Immature natural killer cell (primary cell): ENCODE measurements at regions not wholly inside any gene's neighbourhood (a gene's known extent, or its start where the extent isn't known, plus 50 kb on each side); places are given as distances from the start of the nearest gene placed in this dataset.

Experiments
- DNase-seq, 3 donors: peaks; one replicate each; pipeline ENCODE4 v3.0.0; 2022; ENCODE audit warnings: mixed read lengths in 1 of 3
- H3K27ac Mint-ChIP-seq, 6 donors: one replicate each; pipeline ENCODE4 v1.8.0; 2020; ENCODE audit warnings: mixed read lengths in 6 of 6, mild to moderate bottlenecking in 5 of 6, inconsistent platforms in 4 of 6, moderate library complexity in 3 of 6
- H3K27me3 Mint-ChIP-seq, 3 donors: one replicate each; pipeline ENCODE4 v1.8.0; 2020 to 2021; ENCODE audit warnings: low read depth in 3 of 3, mild to moderate bottlenecking in 3 of 3, mixed read lengths in 3 of 3, moderate library complexity in 3 of 3, inconsistent platforms in 1 of 3
- H3K36me3 Mint-ChIP-seq, 3 donors: one replicate each; pipeline ENCODE4 v1.8.0; 2020; ENCODE audit warnings: mixed read lengths in 3 of 3, inconsistent platforms in 2 of 3, mild to moderate bottlenecking in 2 of 3
- H3K4me1 Mint-ChIP-seq, 2 donors: one replicate each; pipeline ENCODE4 v1.8.0; 2020; ENCODE audit warnings: inconsistent platforms in 2 of 2, mild to moderate bottlenecking in 2 of 2, mixed read lengths in 2 of 2, moderate library complexity in 1 of 2
- H3K4me3 Mint-ChIP-seq, 5 donors: one replicate each; pipeline ENCODE4 v1.8.0; 2020; ENCODE audit warnings: mild to moderate bottlenecking in 5 of 5, mixed read lengths in 5 of 5, inconsistent platforms in 3 of 5, moderate library complexity in 3 of 5
- H3K9me3 Mint-ChIP-seq, 6 donors: one replicate each; pipeline ENCODE4 v1.8.0; 2020; ENCODE audit warnings: mild to moderate bottlenecking in 6 of 6, mixed read lengths in 6 of 6, inconsistent platforms in 4 of 6, moderate library complexity in 3 of 6

DNA sequence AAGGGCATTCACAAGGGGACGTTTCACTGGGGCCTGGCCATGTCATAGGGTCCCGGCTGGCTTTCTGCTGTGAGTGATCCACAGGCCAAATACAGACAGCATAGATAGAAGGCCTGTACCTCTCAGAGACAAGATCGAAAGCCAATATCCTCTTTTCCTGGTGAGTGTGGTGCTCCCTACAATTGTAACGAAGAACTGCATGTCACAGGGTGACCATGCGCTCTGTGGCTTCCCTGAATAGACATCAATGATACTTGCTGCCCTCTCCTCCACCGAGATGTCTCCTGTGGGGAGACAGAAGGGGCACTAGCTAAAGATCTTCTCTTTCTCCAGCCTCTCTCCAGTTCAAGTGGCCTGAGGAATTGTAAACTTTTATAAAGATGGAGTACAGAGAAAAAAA is 226.1 kb upstream of the POU2AF2 start:
- no peak overlapping the region for H3K27ac Mint-ChIP-seq
- H3K9me3 Mint-ChIP-seq, result peaks cover 0 to 2% (median 0%) of the 10 kb centered on the region in 6 donors
- DNase-seq, result no peak
- H3K27me3 Mint-ChIP-seq, result peaks cover 0 to 4% (median 0%) of the 10 kb centered on the region in 3 donors
- no peaks in the 10 kb centered on the region for H3K36me3 Mint-ChIP-seq
- no peaks in the 10 kb centered on the region for H3K4me1 Mint-ChIP-seq
- H3K4me3 Mint-ChIP-seq, result no peak overlapping the region

DNA sequence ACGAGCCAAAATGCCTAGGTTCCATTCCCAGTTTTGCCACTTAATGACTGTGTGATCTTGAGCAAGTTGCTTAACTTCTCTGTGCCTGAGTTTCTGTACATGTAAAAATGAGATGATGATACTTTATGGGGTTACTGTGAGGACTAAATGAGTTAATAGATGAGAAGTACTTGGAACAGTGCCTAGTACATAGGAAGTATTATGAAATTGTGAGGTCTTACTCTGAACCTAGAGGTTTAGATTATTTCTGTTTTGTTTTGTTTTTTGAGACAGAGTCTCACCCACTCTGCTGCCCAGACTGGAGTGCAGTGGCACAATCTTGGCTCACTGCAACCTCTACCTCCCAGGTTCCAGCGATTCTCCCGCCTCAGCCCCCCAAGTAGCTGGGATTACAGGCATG is 227.0 kb upstream of the POU2AF2 start:
- no peaks in the 10 kb centered on the region for H3K4me1 Mint-ChIP-seq
- no peak overlapping the region for H3K27ac Mint-ChIP-seq
- H3K27me3 Mint-ChIP-seq, result peaks cover 0 to 4% (median 0%) of the 10 kb centered on the region in 3 donors
- no peak for DNase-seq
- no peaks in the 10 kb centered on the region for H3K36me3 Mint-ChIP-seq
- no peak overlapping the region for H3K4me3 Mint-ChIP-seq
- peaks cover 0 to 2% (median under 1%) of the 10 kb centered on the region in 6 donors for H3K9me3 Mint-ChIP-seq

DNA sequence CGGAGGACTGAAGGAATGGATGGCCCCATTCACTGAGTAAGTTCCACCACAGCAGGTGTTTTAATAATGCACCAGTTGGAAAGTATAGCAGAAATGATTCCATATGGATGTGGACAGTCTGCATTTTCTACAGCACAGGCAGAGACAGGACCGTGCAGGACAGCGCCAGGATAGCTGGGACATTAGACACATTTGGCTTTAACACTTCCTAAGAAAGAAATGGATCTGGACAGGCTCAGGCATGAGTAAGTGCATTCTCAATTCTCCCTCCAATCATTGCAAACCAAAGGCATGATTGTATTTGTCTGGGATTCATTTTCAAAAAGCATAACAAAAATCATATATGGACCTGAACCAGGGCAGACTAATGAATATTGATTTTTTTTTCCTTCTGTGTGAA is 233.0 kb upstream of the POU2AF2 start:
- Mint-ChIP-seq H3K27me3 (peaks cover 0 to 1% (median 0%) of the 10 kb centered on the region in 3 donors), H3K9me3 (peaks cover 0 to 6% (median 2%) of the 10 kb centered on the region in 6 donors), H3K27ac (no peak overlapping the region), H3K4me3 (no peak overlapping the region), H3K4me1 (no peaks in the 10 kb centered on the region), H3K36me3 (no peaks in the 10 kb centered on the region)
- no peak for DNase-seq

DNA sequence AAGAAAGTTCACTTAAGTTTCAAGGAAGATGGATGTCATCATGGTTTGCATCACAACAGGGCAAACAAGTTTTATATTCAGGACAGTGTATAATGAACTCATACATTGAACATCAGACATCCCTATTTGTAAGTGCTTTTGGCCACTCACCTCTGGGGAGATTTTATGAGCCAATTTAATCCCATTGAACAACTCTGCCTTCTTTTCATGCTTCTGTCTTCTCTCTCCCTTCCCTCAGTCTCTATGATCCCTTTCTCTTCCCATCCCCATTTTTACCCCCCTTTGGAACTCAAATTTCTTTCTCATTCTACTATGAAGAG is 234.3 kb upstream of the POU2AF2 start:
- Mint-ChIP-seq H3K27me3 (peaks cover 0 to 2% (median 2%) of the 10 kb centered on the region in 3 donors), H3K27ac (no peak overlapping the region), H3K4me3 (no peak overlapping the region), H3K36me3 (no peaks in the 10 kb centered on the region), H3K4me1 (no peaks in the 10 kb centered on the region), H3K9me3 (peaks cover 0 to 9% (median 2%) of the 10 kb centered on the region in 6 donors)
- no peak for DNase-seq

DNA sequence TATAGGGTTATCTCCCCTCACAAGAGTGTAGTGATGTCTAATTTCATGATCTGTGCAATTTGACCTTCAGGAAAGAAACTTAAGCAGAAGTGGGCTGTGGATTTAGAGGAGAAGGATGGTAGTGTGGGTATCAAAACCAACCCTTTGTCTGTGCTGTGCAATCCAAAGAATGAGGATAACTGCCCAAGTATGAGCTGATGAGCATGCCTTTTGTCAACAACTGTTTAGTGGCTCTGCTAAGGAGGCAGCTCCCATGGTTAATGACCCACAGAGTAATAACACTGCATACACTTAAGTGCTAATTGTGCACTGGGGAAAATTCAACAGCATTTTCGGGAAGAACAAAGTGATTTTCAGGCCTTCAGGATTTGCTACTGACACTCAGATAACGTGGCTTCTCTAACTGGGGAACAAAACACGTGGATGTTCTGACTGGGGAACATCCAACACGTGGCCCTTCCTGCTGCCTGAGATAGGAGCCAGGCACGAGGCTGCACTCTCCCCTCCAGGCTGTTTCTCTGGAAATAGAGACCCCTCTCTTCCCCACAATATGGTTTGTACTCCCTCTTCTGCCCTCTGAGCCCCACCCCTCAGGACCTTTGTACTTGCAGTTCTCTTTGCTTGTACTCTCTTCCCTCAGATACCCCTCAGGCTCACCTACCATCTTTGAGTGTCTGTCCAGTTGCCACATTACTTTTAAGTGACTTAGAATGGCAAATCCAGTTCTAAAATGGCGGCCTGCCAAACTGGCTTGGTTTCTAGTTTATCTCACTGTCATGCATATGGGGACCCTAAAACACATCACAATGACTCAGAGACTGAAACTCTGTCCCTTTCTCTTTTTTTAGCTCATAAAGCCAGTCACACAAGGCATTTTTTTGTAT is 234.9 kb upstream of the POU2AF2 start:
- Mint-ChIP-seq H3K4me3 (no peak overlapping the region), H3K27ac (no peak overlapping the region), H3K36me3 (no peaks in the 10 kb centered on the region), H3K4me1 (no peaks in the 10 kb centered on the region), H3K27me3 (peaks cover 0 to 2% (median 2%) of the 10 kb centered on the region in 3 donors), H3K9me3 (peaks cover 0 to 9% (median 2%) of the 10 kb centered on the region in 6 donors)
- no peak for DNase-seq

DNA sequence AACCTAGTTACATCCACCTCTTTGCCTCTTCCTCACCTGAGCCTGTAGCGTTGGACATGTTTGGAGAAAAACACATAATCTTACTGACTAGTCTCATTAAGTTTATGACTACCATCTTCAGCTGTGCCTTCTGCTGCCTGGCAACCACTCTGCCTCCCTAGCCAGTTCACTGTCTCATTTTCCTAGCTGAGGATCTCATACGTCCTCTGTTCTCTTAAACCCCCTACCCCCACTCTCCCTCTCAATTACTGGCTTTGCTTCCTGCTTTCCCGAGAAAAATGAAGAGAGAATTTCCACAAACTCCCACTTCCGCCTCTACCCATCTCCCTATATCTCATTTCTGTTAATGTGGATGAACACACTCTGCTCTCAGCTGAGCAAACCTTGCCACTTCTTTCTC is 239.3 kb upstream of the POU2AF2 start:
- Mint-ChIP-seq H3K27ac (no peak overlapping the region), H3K27me3 (peaks cover 1 to 4% (median 2%) of the 10 kb centered on the region in 3 donors), H3K9me3 (peaks cover 0 to 6% (median 1%) of the 10 kb centered on the region in 6 donors)

DNA sequence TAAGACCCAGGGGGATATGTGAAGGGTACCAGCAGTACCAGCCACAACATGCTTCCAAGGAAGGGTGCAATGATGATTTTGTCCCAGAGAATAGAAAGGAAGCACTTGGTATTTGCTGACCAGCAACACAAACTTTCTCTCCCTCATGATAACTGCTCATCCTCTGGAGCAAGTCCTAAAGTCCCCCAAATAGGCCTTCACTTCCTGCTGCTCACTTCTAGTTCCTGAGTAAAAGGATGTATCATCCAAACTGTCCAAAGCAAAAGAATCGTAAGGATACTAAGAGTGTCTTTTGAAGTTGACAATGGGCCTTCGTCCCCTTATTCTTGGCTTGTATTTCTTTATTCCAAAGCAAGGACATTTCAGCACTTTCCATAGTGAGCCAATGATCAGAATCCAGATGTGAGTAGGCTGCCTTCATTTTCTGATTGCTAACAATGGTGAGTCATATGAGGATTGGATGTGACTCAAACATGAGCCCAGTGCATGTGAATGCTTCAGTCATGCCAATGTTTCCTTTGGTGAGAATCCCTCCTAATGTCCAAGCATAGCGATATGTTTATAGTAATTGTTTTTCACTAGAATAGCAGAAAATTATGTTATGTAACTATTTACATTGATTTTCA is 243.4 kb upstream of the POU2AF2 start:
- no peak for DNase-seq
- Mint-ChIP-seq H3K4me1 (no peaks in the 10 kb centered on the region), H3K36me3 (no peaks in the 10 kb centered on the region), H3K4me3 (no peak overlapping the region), H3K9me3 (peaks cover 0 to under 1% (median 0%) of the 10 kb centered on the region in 6 donors), H3K27me3 (peaks cover 0 to 4% (median under 1%) of the 10 kb centered on the region in 3 donors), H3K27ac (no peak overlapping the region)

More for the DNA sequence above, 239.3 kb upstream of the POU2AF2 start:
- Mint-ChIP-seq H3K4me1 (no peaks in the 10 kb centered on the region), H3K36me3 (no peaks in the 10 kb centered on the region), H3K4me3 (no peak overlapping the region)
- no peak for DNase-seq

DNA sequence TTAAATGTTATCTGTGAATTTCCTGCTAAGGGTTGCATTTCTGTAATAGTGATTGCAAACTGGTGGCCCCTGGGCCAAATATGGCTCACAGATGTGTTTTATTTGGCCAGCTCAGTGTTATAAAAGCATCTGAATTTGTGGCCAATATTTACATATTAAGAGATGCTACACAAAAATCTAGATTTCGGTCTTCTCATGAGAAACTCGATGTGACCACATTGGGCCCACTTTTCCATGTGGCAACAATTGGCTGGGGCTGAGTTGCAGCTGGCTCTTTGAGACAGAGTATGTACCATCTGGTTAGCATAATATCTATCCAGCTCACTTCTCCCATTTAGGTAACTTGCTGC is 244.5 kb upstream of the POU2AF2 start:
- H3K4me1 Mint-ChIP-seq, result no peaks in the 10 kb centered on the region
- DNase-seq, result no peak
- peaks cover 0 to 2% (median 0%) of the 10 kb centered on the region in 6 donors for H3K9me3 Mint-ChIP-seq
- no peak overlapping the region for H3K27ac Mint-ChIP-seq
- peaks cover 0 to 9% (median 2%) of the 10 kb centered on the region in 3 donors for H3K27me3 Mint-ChIP-seq
- H3K4me3 Mint-ChIP-seq, result no peak overlapping the region
- H3K36me3 Mint-ChIP-seq, result no peaks in the 10 kb centered on the region

DNA sequence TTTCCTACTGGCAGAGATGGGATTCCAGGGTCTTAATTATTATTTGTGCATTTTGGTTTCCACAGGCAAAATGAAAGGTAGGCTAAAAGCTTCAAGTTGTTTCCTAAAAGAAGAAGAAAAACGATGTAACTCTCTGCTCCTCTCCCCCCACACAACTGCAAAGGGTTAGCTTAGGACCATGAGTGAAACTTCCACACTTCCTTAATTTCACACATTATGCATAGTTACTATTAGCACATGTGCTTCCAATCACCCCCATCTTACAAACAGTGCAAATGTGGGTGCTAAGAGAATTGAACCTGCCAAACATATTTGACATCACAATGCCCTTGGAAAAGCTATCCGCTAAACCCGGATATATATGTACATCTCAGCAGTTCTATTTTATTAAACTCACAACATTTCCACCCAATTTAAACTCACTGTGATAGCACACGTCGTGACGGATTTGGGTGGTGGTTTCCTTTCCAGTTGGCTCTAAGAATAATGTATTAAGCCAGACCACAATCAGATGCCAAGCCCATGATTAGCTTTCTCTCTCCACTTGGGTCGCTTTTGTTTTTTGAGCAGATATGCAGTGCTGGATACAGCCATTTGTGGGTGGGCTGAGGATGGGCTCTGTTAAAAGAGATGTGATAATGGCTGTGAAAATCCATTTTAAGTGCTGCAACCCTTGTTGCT is 245.0 kb upstream of the POU2AF2 start:
- Mint-ChIP-seq H3K27ac (no peak overlapping the region), H3K36me3 (no peaks in the 10 kb centered on the region), H3K4me3 (no peak overlapping the region), H3K27me3 (peaks cover 0 to 9% (median 2%) of the 10 kb centered on the region in 3 donors), H3K4me1 (no peaks in the 10 kb centered on the region), H3K9me3 (peaks cover 0 to 2% (median 0%) of the 10 kb centered on the region in 6 donors)
- no peak for DNase-seq

DNA sequence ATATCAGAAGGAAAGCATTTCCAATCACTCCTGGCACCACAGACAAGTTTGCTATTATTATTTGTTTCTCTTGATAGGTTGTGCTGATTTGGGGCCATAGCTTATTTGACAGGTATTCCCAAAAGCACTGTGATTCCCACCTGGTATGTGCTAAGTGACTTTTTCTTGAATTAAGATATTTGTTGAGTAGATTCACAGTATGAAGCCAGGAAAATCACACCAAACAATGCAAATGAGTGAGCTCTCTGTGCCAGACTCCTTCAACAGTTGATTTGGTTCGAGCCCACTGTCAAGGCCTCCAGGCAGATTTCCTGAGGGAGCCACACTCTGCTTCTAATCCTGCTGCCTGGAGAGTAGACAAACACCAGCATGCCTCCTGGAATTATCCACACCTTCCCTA is 253.0 kb upstream of the POU2AF2 start:
- Mint-ChIP-seq H3K36me3 (no peaks in the 10 kb centered on the region), H3K27ac (no peak overlapping the region), H3K4me3 (no peak overlapping the region), H3K9me3 (peaks cover 0 to 4% (median 0%) of the 10 kb centered on the region in 6 donors), H3K4me1 (no peaks in the 10 kb centered on the region), H3K27me3 (peaks cover 2 to 7% (median 5%) of the 10 kb centered on the region in 3 donors)
- DNase-seq, result no peak

DNA sequence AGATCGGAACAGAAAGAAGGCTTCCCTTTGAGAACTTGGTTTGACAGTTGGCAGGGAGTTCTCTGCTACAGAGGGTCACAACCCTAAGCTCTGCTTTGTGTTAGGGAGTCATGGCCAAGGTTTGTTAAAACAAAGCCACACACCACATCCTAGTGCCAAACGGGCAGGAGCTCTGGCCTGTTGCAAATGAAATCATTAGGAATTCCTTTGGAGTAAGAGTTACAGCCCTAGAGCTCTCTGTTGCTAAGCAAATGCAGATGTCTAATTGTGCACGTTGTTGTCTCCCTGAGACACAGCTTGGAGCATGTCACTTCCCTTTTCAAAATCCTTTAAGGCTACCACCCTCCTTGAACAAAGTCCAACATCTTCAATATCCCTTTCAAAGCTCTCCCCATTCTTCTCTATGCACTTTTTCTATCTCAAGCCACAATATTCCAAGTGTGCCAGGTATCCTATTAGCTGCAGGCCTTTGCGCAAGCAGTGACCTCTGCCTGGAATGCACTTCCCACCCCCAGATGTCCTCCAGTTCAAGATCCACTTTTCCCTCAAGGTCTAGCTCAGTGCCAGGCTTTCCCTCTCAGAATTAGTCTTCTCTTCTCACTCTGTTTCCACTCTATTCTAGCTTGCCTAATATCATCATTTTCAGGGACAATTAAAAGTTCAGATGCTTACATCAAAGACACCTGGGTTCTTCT is 253.7 kb upstream of the POU2AF2 start:
- Mint-ChIP-seq H3K4me1 (no peaks in the 10 kb centered on the region), H3K36me3 (no peaks in the 10 kb centered on the region), H3K27ac (no peak overlapping the region), H3K4me3 (no peak overlapping the region), H3K9me3 (peaks cover 0 to 6% (median 0%) of the 10 kb centered on the region in 6 donors), H3K27me3 (peaks cover 2 to 7% (median 5%) of the 10 kb centered on the region in 3 donors)
- DNase-seq, result no peak

DNA sequence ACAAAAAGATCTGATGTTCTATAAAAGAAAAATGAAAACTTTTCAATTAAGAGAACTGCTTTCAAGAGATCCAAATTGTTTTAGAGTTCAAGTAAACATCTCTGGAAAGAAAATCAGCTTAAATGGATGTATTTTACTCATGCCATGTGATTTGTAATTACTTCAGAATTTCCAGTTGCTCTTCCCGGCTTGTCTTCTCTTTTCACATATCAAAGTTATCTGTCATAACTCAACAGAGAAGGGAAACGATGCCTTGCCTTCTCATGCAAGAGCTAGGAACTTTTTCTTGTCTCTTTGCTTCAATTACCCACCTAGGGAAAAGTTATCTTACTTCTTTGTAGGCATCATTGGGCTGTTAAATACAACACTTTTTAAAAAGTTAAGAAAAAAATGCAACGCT is 255.2 kb upstream of the POU2AF2 start:
- peaks cover 0 to 6% (median 0%) of the 10 kb centered on the region in 6 donors for H3K9me3 Mint-ChIP-seq
- no peak for DNase-seq
- no peaks in the 10 kb centered on the region for H3K4me1 Mint-ChIP-seq
- no peaks in the 10 kb centered on the region for H3K36me3 Mint-ChIP-seq
- no peak overlapping the region for H3K4me3 Mint-ChIP-seq
- peaks cover 0 to 7% (median 0%) of the 10 kb centered on the region in 3 donors for H3K27me3 Mint-ChIP-seq
- H3K27ac Mint-ChIP-seq, result no peak overlapping the region

DNA sequence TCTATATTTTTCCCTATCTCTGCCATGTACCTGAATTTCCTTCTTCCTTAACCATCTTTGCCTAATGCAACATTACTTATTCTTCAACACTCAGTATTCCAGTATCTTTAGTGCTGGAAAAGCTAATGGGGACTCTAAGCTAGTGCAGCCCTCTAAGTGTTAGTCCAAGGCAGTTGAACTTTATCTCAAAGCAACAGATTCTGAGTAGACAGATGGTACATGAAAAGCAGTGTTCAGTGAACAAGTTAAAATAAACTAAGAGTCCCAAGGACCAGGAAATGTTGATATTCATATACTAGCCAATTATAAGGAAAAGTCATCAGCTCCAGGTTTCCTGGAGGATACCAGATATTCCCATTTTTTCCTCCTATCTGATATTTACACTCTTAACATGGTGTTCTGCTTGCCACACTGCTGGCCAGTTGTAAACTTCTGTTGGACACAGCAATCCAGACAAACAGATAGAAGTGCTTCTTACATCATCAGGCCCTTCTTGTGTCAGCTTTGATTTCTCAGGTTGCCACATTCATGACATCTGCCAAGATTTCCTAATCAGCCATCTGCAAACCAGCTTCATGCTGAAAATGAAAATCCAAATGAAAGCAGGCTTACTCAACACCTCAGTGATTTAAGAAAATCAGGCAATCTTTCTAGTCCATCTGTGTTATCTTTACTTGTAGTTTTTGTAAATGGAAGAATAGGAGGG is 255.9 kb upstream of the POU2AF2 start:
- no peak for DNase-seq
- H3K27ac Mint-ChIP-seq, result no peak overlapping the region
- H3K27me3 Mint-ChIP-seq, result peaks cover 0 to 7% (median 0%) of the 10 kb centered on the region in 3 donors
- no peak overlapping the region for H3K4me3 Mint-ChIP-seq
- H3K36me3 Mint-ChIP-seq, result no peaks in the 10 kb centered on the region
- H3K4me1 Mint-ChIP-seq, result no peaks in the 10 kb centered on the region
- H3K9me3 Mint-ChIP-seq, result peaks cover 0 to 6% (median 0%) of the 10 kb centered on the region in 6 donors
